ENCODE measurements at regions not wholly inside any gene's neighbourhood (a gene's known extent, or its start where the extent isn't known, plus 50 kb on each side); places are given as distances from the start of the nearest gene placed in this dataset.

- DNase-seq, result no peak
- Histone ChIP-seq H2AK9ac (replicated peaks; ENCODE audit: low read depth, low read length, poor library complexity) (no peak overlapping the region), H4K5ac (ENCODE audit: low read depth, low read length) (no peak overlapping the region), H4K91ac (ENCODE audit: insufficient read depth, low read depth, low read length) (no peak overlapping the region), H2BK15ac (ENCODE audit: low read depth, low read length) (no peak overlapping the region), H2AK5ac (ENCODE audit: low read depth, low read length) (no peak overlapping the region), H3K27ac (ENCODE audit: insufficient read depth, low read length) (no peak overlapping the region), H3K9ac (ENCODE audit: low read depth, low read length) (no peak overlapping the region), H3K4me3 (ENCODE audit: insufficient read depth, low read depth, low read length) (no peak overlapping the region), H3K79me1 (ENCODE audit: low read depth in 1 of 2, low read length in 2 of 2) (no peaks in the 10 kb centered on the region), H3K4me1 (ENCODE audit: control insufficient read depth, insufficient read depth, low read length) (no peaks in the 10 kb centered on the region), H3K4ac (ENCODE audit: low read depth, low read length) (no peak overlapping the region), H3K4me2 (ENCODE audit: low read depth, low read length) (no peak overlapping the region), H3K18ac (ENCODE audit: low read depth, low read length) (no peak overlapping the region), H3K27me3 (ENCODE audit: control insufficient read depth, insufficient read depth, low read length) (no peaks in the 10 kb centered on the region), H3K14ac (replicated peaks; ENCODE audit: low read depth, low read length) (no peak overlapping the region), H3K56ac (ENCODE audit: extremely low read depth, insufficient read depth, low read length) (no peak overlapping the region), H2BK5ac (ENCODE audit: low read depth, low read length, poor library complexity, severe bottlenecking) (no peak overlapping the region), H3K9me3 (ENCODE audit: control insufficient read depth, insufficient read depth, low read length) (no peaks in the 10 kb centered on the region), H4K20me1 (ENCODE audit: insufficient read depth, low read length) (no peaks in the 10 kb centered on the region), H2BK20ac (ENCODE audit: low read depth, low read length) (no peak overlapping the region), H4K8ac (ENCODE audit: low read depth in 2 of 2, low read length in 2 of 2) (no peak overlapping the region), H2BK120ac (ENCODE audit: low read depth, low read length) (no peak overlapping the region), H2AFZ (replicated peaks; ENCODE audit: low read length, poor library complexity) (no peak overlapping the region), H3K36me3 (ENCODE audit: control insufficient read depth, insufficient read depth, low read length) (no peaks in the 10 kb centered on the region), H3K9me1 (ENCODE audit: insufficient read depth, low read length) (no peaks in the 10 kb centered on the region), H3K23ac (ENCODE audit: low read depth, low read length) (no peak overlapping the region)
- in situ Hi-C loops (cut with MboI; ENCODE audit: low sequenced_read_pairs), result no loop called here
- ChIA-PET POLR2A (ENCODE audit: unreplicated experiment) (no interaction called here), CTCF (no interaction called here)
- TF ChIP-seq, protein P1, sequence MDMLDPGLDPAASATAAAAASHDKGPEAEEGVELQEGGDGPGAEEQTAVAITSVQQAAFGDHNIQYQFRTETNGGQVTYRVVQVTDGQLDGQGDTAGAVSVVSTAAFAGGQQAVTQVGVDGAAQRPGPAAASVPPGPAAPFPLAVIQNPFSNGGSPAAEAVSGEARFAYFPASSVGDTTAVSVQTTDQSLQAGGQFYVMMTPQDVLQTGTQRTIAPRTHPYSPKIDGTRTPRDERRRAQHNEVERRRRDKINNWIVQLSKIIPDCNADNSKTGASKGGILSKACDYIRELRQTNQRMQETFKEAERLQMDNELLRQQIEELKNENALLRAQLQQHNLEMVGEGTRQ (IDR thresholded peaks at IDR 0.05; ENCODE audit: low read depth, low read length), result no peak
- TF ChIP-seq FOS (IDR thresholded peaks at IDR 0.05; ENCODE audit: low read depth, low read length) (no peak), RCOR1 (IDR thresholded peaks at IDR 0.05; ENCODE audit: insufficient replicate concordance, low read length) (no peak), SMC3 (IDR thresholded peaks at IDR 0.05; ENCODE audit: low read depth, low read length) (no peak), MAFK (IDR thresholded peaks at IDR 0.05; ENCODE audit: low read depth, low read length) (no peak), CHD1 (IDR thresholded peaks at IDR 0.05; ENCODE audit: low read depth, low read length) (no peak), RFX5 (IDR thresholded peaks at IDR 0.05; ENCODE audit: low read depth, low read length) (no peak), POLR2A (IDR thresholded peaks at IDR 0.05; ENCODE audit: low read depth, low read length) (no peak), RAD21 (IDR thresholded peaks at IDR 0.05; ENCODE audit: low read length) (no peak), CEBPB (IDR thresholded peaks at IDR 0.05; ENCODE audit: low read depth, low read length) (no peak), MAZ (IDR thresholded peaks at IDR 0.05; ENCODE audit: borderline replicate concordance, low read depth, low read length) (no peak), MXI1 (IDR thresholded peaks at IDR 0.05; ENCODE audit: borderline replicate concordance, low read depth, low read length) (no peak), NFE2L2 (IDR thresholded peaks at IDR 0.05; ENCODE audit: low read depth, low read length) (no peak), BHLHE40 (IDR thresholded peaks at IDR 0.05; ENCODE audit: low read depth, low read length) (no peak)
- TF ChIP-seq, protein P2, sequence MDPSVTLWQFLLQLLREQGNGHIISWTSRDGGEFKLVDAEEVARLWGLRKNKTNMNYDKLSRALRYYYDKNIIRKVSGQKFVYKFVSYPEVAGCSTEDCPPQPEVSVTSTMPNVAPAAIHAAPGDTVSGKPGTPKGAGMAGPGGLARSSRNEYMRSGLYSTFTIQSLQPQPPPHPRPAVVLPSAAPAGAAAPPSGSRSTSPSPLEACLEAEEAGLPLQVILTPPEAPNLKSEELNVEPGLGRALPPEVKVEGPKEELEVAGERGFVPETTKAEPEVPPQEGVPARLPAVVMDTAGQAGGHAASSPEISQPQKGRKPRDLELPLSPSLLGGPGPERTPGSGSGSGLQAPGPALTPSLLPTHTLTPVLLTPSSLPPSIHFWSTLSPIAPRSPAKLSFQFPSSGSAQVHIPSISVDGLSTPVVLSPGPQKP (IDR thresholded peaks at IDR 0.05; ENCODE audit: borderline replicate concordance, low read depth, low read length), result no peak
- TF ChIP-seq, protein P3, sequence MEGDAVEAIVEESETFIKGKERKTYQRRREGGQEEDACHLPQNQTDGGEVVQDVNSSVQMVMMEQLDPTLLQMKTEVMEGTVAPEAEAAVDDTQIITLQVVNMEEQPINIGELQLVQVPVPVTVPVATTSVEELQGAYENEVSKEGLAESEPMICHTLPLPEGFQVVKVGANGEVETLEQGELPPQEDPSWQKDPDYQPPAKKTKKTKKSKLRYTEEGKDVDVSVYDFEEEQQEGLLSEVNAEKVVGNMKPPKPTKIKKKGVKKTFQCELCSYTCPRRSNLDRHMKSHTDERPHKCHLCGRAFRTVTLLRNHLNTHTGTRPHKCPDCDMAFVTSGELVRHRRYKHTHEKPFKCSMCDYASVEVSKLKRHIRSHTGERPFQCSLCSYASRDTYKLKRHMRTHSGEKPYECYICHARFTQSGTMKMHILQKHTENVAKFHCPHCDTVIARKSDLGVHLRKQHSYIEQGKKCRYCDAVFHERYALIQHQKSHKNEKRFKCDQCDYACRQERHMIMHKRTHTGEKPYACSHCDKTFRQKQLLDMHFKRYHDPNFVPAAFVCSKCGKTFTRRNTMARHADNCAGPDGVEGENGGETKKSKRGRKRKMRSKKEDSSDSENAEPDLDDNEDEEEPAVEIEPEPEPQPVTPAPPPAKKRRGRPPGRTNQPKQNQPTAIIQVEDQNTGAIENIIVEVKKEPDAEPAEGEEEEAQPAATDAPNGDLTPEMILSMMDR (conservative IDR thresholded peaks at IDR 0.05; ENCODE audit: low read depth, low read length), result no peak
- 100% methylated on average over 1 of the region's 1 CpG; no CpG with 5 or more reads in 1 of the 2 experiments for WGBS, 2 experiments (ENCODE audit: extremely low coverage in 2 of 2, insufficient read length in 1 of 2)
- dilution Hi-C loops (cut with HindIII; ENCODE audit: low sequenced_read_pairs, unreplicated experiment), result no loop called here
- BruUV-seq (replicated peaks), result no TSS peak
- no peak for ATAC-seq (ENCODE audit: low read depth)
- intact Hi-C loops (cut with micrococcal nuclease), result no loop called here
Observed at GRCh38 chr13:84243340-84243739, 361.1 kb upstream of the SLITRK1 start.

Data from IMR-90 (cell line).